ENCODE measurements at regions not wholly inside any gene's neighbourhood (a gene's known extent, or its start where the extent isn't known, plus 50 kb on each side); places are given as distances from the start of the nearest gene placed in this dataset.

DNA sequence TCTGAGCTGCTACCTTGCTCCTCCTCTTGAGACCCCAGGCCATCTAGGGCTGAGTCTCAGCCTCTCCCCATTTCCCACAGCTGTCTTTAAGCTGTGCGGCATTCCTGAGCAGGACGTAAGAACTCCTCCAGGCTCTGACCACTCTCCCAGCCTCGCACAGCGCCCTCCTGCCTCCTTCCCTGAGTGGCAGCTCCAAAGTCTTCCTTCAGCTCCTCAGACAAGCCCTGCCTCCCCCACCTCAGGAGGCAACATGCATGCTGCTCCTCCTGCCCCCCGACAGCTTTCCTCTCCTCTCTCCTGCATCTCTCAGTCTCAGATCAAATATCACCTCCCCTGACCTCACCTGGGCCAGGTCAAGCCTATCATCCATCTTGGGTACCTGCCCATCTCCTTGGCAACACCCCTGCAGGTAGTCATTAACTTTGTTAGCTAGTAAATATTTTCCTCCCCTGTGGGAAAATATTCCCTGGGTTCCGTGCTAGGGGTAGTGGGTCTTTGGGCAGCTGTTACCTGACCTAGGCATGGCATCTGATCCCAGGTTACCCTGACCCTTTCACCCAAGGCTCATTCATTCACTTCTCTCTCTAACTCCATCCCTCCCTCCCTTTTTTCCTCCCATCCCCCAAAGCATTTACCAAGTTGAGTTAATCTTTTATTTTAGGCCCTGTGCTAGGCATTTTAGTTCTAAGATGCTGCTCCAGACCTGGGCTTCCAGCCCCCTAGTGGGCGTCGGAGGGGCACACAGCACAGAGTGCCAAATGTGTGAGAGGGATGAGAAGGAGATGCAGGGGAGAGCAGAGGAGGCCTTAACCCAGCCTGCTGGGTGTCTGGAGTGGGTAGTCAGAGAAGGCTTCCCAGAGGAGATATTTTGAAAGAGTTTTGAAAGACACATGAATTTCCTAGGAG lies 419.9 kb downstream of the PTPRU start:
- no peaks in the 10 kb centered on the region for H3K27me3 ChIP-seq (ENCODE audit: control insufficient read depth, insufficient read depth, low read length)
- DNase-seq = peak; percentile 73
- H3K4me3 ChIP-seq (ENCODE audit: insufficient read depth, low read depth, low read length) = no peak overlapping the region
- H3K36me3 ChIP-seq (replicated peaks; ENCODE audit: control insufficient read depth, insufficient read depth, low read length) = no peaks in the 10 kb centered on the region

DNA sequence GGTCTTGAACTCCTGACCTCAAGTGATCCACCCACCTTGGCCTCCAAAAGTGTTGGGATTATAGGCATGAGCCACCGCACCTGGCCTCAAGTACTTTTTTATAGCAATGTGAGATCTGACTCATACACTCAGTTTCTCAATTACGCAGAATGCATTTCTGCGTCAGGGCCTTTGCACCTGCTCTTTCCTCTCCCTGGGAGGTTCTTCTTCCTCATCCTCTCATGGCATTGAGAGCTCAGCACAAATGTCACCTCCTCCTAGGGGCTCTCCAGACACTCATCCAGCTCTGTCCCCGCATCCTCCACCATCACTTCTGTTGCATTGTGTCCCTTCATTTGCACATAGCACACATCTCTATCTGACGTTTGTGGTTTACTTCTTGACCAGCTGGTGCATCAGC lies 418.8 kb downstream of the PTPRU start:
- no peak overlapping the region for H3K4me3 ChIP-seq (ENCODE audit: insufficient read depth, low read depth, low read length)
- no peaks in the 10 kb centered on the region for H3K27me3 ChIP-seq (ENCODE audit: control insufficient read depth, insufficient read depth, low read length)
- peak; percentile 1 for DNase-seq
- no peaks in the 10 kb centered on the region for H3K36me3 ChIP-seq (replicated peaks; ENCODE audit: control insufficient read depth, insufficient read depth, low read length)

GRCh38 chr1:29653886-29654450 lies 417.6 kb downstream of the PTPRU start:
- Histone ChIP-seq H3K27me3 (ENCODE audit: control insufficient read depth, insufficient read depth, low read length) (no peaks in the 10 kb centered on the region), H3K36me3 (replicated peaks; ENCODE audit: control insufficient read depth, insufficient read depth, low read length) (no peaks in the 10 kb centered on the region), H3K4me3 (ENCODE audit: insufficient read depth, low read depth, low read length) (no peak overlapping the region)
- peak; percentile 2 for DNase-seq

DNA sequence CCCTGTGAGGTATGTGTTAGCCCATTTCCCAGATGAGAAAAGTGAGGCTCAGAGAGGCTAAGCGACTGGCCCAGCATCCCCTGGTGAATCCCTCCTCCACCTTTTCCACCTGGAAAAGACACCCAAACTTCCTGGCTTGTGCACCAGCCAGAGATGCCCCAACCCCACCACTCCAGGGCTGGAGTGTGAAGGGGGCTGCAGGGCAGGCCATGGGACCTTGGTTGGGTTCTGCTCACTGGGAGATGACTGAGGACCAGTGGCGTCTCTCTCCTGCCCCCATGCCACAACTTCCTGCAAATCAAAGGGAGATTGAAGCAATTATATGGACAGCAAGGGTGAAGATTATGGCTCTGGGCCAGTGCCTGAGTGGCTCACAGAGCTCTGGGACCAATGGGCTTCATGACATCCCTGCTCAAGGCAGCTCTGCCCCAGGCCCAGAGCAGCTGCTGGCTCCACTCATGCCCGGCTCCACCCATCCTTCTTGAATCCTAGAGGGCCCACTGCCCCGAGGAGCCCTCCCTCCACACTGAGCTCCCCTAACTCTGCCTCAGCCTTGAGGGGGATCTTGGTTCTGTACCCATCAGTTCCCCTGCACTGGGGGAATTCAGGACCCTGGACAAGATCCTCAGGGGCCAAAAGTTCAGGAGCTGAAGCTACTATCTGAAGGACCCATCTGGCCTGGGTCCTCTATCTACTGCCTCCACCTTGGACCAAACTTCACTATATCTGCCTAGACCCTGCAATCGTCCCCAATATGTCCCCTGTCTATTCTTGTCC lies 416.9 kb downstream of the PTPRU start:
- H3K4me3 ChIP-seq (ENCODE audit: insufficient read depth, low read depth, low read length) = no peak overlapping the region
- peak; percentile 39 for DNase-seq
- H3K27me3 ChIP-seq (ENCODE audit: control insufficient read depth, insufficient read depth, low read length) = no peaks in the 10 kb centered on the region
- H3K36me3 ChIP-seq (replicated peaks; ENCODE audit: control insufficient read depth, insufficient read depth, low read length) = no peaks in the 10 kb centered on the region

DNA sequence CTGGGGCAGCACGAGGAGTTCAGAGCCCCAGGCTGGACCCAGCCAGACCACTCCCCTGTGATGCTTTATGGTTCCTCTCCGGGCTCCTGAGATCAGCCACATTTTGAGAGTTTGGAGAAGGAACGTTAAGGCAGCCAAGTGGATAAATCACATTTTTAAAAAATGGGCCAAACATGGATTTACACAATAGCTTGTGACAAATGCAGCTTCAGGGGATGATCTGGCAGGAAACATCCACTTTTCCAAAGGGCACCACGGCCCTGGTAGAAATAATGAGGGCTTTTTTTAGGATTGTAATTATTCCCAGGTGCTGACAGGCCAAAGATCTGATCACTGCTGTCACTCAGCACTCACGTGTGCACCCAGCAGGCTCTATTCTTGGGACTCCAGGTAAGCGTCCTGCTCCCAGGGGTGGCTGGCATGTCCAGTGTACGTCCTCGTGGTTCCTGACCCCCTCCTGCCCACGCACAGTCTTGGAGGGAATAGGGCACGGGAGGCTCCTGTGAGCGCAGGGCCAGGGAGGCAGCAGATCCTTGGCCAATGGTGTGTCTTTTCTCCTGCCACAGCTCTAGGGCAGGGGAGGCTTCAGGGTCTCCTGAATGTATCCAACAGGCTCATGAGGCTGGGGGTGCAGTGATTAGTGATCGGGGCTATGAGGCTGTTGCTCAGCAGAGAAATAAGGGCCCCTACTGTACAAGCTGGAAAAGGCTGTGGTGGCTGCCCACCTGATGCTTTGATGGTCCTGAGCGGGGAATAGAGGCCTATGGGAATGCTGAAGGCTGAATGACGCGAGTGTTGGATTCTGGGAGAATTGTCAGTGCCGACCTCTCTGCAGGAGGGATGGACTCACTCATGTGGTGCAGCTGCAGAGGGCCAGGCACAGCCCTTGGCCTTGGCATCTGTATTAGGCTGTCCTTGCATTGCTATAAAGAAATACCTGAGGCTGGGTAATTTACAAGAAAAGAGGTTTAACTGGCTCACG lies 415.7 kb downstream of the PTPRU start:
- no peaks in the 10 kb centered on the region for H3K36me3 ChIP-seq (replicated peaks; ENCODE audit: control insufficient read depth, insufficient read depth, low read length)
- peak; percentile 3 for DNase-seq
- H3K4me3 ChIP-seq (ENCODE audit: insufficient read depth, low read depth, low read length) = no peak overlapping the region
- H3K27me3 ChIP-seq (ENCODE audit: control insufficient read depth, insufficient read depth, low read length) = no peaks in the 10 kb centered on the region

- no peak overlapping the region for H3K4me3 ChIP-seq (ENCODE audit: insufficient read depth, low read depth, low read length)
- no peaks in the 10 kb centered on the region for H3K27me3 ChIP-seq (ENCODE audit: control insufficient read depth, insufficient read depth, low read length)
- H3K36me3 ChIP-seq (replicated peaks; ENCODE audit: control insufficient read depth, insufficient read depth, low read length) = no peaks in the 10 kb centered on the region
- DNase-seq = peak; percentile 3
These were observed 414.9 kb downstream of the PTPRU start for GRCh38 chr1:29651246-29651645.

DNA sequence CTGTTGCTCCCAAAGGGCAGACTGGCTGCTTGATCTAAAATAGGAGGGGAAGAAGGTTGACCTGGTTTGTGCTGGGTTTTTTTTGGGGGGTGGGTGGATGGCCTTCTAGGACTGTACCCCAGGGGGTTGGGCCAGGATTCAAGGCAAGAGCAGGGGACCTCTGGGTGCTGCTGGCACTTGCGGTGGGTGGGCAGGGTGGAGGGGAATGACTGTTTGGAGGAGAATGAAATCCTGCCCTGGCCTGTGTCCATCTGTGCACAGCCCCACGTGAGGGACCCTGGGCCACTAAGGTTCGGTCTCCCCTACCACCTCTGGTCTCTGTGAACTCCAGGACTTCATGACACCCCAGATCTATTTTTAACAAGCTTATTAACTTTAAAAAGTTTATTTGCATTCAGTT lies 414.2 kb downstream of the PTPRU start:
- Histone ChIP-seq H3K4me3 (ENCODE audit: insufficient read depth, low read depth, low read length) (no peak overlapping the region), H3K27me3 (ENCODE audit: control insufficient read depth, insufficient read depth, low read length) (no peaks in the 10 kb centered on the region), H3K36me3 (replicated peaks; ENCODE audit: control insufficient read depth, insufficient read depth, low read length) (no peaks in the 10 kb centered on the region)
- DNase-seq = peak; percentile 4

GRCh38 chr1:29650041-29650400 lies 413.7 kb downstream of the PTPRU start:
- Histone ChIP-seq H3K36me3 (replicated peaks; ENCODE audit: control insufficient read depth, insufficient read depth, low read length) (no peaks in the 10 kb centered on the region), H3K4me3 (ENCODE audit: insufficient read depth, low read depth, low read length) (no peak overlapping the region), H3K27me3 (ENCODE audit: control insufficient read depth, insufficient read depth, low read length) (no peaks in the 10 kb centered on the region)
- peak; percentile 3 for DNase-seq

- no peak overlapping the region for H3K4me3 ChIP-seq (ENCODE audit: insufficient read depth, low read depth, low read length)
- no peaks in the 10 kb centered on the region for H3K27me3 ChIP-seq (ENCODE audit: control insufficient read depth, insufficient read depth, low read length)
- DNase-seq = peak; percentile 8
- H3K36me3 ChIP-seq (replicated peaks; ENCODE audit: control insufficient read depth, insufficient read depth, low read length) = no peaks in the 10 kb centered on the region
These were observed 413.1 kb downstream of the PTPRU start for GRCh38 chr1:29649189-29650040.

DNA sequence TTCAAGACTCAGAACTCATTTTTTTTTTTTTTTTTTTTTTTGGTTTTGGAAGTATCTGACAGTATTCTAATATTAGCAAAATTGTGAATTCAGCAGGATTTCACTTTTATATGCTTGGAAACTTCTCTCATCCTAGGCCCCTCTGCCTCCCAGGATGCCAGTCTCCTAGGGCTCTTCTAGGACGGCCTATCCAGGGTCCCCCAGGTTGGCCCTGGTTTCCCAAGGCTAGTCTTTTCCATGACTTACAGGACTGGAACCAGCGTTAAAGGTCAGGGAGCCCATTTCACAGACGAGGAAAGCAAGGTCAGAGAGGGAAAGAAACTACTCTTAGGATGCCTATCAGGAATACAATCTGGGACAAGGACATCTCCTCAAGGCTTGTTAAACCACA lies 412.5 kb downstream of the PTPRU start:
- Histone ChIP-seq H3K27me3 (ENCODE audit: control insufficient read depth, insufficient read depth, low read length) (no peaks in the 10 kb centered on the region), H3K4me3 (ENCODE audit: insufficient read depth, low read depth, low read length) (no peak overlapping the region), H3K36me3 (replicated peaks; ENCODE audit: control insufficient read depth, insufficient read depth, low read length) (no peaks in the 10 kb centered on the region)
- no peak for DNase-seq

- DNase-seq = no peak
- Histone ChIP-seq H3K27me3 (ENCODE audit: control insufficient read depth, insufficient read depth, low read length) (no peaks in the 10 kb centered on the region), H3K36me3 (replicated peaks; ENCODE audit: control insufficient read depth, insufficient read depth, low read length) (no peaks in the 10 kb centered on the region), H3K4me3 (ENCODE audit: insufficient read depth, low read depth, low read length) (no peak overlapping the region)
These were observed 411.7 kb downstream of the PTPRU start for GRCh38 chr1:29648026-29648425.

DNA sequence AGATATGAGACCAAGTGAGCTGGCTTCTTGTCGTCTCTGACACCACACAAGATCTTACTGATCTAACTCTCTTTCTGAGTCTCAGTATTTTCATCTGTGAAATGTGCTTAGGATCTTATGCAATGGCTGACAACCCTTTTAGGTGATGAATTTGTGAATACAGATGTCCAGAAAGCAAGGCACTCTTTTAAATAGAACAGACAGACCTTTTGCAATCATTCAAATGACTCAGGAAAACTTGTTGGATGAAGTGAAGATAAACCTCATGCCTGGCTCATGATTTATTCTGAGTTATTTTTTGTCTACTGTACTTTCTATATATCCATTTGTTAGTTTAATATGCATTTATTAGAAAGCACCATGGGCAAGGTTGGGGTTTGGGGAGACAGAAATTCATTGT lies 411.3 kb downstream of the PTPRU start:
- DNase-seq = no peak
- no peaks in the 10 kb centered on the region for H3K27me3 ChIP-seq (ENCODE audit: control insufficient read depth, insufficient read depth, low read length)
- H3K36me3 ChIP-seq (replicated peaks; ENCODE audit: control insufficient read depth, insufficient read depth, low read length) = no peaks in the 10 kb centered on the region
- no peak overlapping the region for H3K4me3 ChIP-seq (ENCODE audit: insufficient read depth, low read depth, low read length)

- Histone ChIP-seq H3K4me3 (ENCODE audit: insufficient read depth, low read depth, low read length) (no peak overlapping the region), H3K36me3 (replicated peaks; ENCODE audit: control insufficient read depth, insufficient read depth, low read length) (no peaks in the 10 kb centered on the region), H3K27me3 (ENCODE audit: control insufficient read depth, insufficient read depth, low read length) (no peaks in the 10 kb centered on the region)
- no peak for DNase-seq
These were observed 409.9 kb downstream of the PTPRU start for GRCh38 chr1:29646161-29646775.

Measured in H7 (cell line).